ENCODE measurements at regions not wholly inside any gene's neighbourhood (a gene's known extent, or its start where the extent isn't known, plus 50 kb on each side); places are given as distances from the start of the nearest gene placed in this dataset.

DNA sequence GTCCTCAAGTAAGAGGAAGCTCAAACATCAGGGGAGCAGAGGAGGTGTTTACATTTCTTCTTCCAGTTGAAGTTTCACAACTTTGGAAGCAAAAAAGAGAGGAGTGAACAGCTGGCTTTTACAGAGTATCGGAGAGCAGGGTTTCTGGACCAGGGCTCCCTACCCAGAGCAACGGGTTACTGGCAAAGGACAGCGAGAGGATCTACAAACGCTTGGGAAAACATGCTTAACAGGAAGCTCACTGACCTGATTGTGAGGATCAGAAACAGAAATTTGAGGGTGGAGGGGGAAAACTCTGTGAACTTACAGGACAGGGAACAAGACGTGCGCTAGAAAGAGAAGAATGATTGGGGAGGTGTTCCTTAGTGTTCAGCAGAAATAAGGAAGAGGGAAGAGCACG is 85.7 kb upstream of the TAB2 start:
- no peaks in the 10 kb centered on the region for H3K79me2 ChIP-seq (ENCODE audit: insufficient read depth, low read depth)
- no peaks in the 10 kb centered on the region for H4K20me1 ChIP-seq (ENCODE audit: insufficient read depth)
- H3K4me2 ChIP-seq, result no peak overlapping the region
- TF ChIP-seq, protein P1, sequence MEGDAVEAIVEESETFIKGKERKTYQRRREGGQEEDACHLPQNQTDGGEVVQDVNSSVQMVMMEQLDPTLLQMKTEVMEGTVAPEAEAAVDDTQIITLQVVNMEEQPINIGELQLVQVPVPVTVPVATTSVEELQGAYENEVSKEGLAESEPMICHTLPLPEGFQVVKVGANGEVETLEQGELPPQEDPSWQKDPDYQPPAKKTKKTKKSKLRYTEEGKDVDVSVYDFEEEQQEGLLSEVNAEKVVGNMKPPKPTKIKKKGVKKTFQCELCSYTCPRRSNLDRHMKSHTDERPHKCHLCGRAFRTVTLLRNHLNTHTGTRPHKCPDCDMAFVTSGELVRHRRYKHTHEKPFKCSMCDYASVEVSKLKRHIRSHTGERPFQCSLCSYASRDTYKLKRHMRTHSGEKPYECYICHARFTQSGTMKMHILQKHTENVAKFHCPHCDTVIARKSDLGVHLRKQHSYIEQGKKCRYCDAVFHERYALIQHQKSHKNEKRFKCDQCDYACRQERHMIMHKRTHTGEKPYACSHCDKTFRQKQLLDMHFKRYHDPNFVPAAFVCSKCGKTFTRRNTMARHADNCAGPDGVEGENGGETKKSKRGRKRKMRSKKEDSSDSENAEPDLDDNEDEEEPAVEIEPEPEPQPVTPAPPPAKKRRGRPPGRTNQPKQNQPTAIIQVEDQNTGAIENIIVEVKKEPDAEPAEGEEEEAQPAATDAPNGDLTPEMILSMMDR (conservative IDR thresholded peaks at IDR 0.05; ENCODE audit: low read depth, low read length), result no peak
- no peak overlapping the region for H3K27ac ChIP-seq
- no peak overlapping the region for H3K9ac ChIP-seq
- H3K4me1 ChIP-seq (ENCODE audit: low read depth, poor library complexity, severe bottlenecking), result no peaks in the 10 kb centered on the region
- H3K36me3 ChIP-seq (ENCODE audit: insufficient read depth), result no peaks in the 10 kb centered on the region
- H3K4me3 ChIP-seq (IDR thresholded peaks at IDR 0.05; ENCODE audit: insufficient read depth, low read depth, low read length), result no peak overlapping the region
- H2AFZ ChIP-seq (ENCODE audit: low read depth), result no peak overlapping the region
- H3K27me3 ChIP-seq (ENCODE audit: insufficient read depth, low read depth), result no peaks in the 10 kb centered on the region

DNA sequence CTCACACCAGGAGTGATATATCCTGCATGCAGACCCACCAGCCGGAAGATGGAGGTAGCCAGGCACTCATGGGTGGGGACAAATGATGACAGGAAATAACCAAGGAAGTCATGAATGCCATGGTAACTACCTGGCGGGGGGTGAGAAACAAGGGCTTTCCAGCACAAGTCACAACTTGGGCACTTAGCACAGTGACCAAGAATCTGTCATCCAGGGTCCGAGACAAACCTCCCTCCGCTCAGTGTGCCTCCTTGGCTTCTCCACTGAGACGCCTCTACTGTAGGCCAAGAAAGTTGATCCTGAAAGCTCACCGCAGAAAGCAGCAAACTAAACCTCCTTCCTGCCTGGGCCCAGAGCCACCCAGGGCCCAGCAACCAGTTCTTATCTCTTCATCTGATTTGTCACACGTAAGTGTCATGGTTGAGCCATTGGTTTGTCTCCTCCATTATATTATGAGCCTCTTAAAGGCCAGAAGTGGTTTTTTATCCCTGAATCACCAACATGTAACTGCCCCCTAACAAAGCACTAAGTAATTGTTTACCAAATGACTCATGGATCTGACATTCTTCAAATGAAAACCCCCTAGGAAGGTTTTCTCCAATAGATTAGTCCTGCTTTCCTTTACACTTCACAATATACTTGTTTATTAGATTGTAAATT is 84.3 kb upstream of the TAB2 start:
- H4K20me1 ChIP-seq (ENCODE audit: insufficient read depth), result no peaks in the 10 kb centered on the region
- no peak overlapping the region for H3K4me2 ChIP-seq
- TF ChIP-seq, protein P1 (conservative IDR thresholded peaks at IDR 0.05; ENCODE audit: low read depth, low read length), result no peak
- no peaks in the 10 kb centered on the region for H3K4me1 ChIP-seq (ENCODE audit: low read depth, poor library complexity, severe bottlenecking)
- no peaks in the 10 kb centered on the region for H3K36me3 ChIP-seq (ENCODE audit: insufficient read depth)
- H3K27me3 ChIP-seq (ENCODE audit: insufficient read depth, low read depth), result no peaks in the 10 kb centered on the region
- H2AFZ ChIP-seq (ENCODE audit: low read depth), result no peak overlapping the region
- no peak overlapping the region for H3K4me3 ChIP-seq (IDR thresholded peaks at IDR 0.05; ENCODE audit: insufficient read depth, low read depth, low read length)
- no peak overlapping the region for H3K9ac ChIP-seq
- H3K79me2 ChIP-seq (ENCODE audit: insufficient read depth, low read depth), result no peaks in the 10 kb centered on the region
- H3K27ac ChIP-seq, result no peak overlapping the region

DNA sequence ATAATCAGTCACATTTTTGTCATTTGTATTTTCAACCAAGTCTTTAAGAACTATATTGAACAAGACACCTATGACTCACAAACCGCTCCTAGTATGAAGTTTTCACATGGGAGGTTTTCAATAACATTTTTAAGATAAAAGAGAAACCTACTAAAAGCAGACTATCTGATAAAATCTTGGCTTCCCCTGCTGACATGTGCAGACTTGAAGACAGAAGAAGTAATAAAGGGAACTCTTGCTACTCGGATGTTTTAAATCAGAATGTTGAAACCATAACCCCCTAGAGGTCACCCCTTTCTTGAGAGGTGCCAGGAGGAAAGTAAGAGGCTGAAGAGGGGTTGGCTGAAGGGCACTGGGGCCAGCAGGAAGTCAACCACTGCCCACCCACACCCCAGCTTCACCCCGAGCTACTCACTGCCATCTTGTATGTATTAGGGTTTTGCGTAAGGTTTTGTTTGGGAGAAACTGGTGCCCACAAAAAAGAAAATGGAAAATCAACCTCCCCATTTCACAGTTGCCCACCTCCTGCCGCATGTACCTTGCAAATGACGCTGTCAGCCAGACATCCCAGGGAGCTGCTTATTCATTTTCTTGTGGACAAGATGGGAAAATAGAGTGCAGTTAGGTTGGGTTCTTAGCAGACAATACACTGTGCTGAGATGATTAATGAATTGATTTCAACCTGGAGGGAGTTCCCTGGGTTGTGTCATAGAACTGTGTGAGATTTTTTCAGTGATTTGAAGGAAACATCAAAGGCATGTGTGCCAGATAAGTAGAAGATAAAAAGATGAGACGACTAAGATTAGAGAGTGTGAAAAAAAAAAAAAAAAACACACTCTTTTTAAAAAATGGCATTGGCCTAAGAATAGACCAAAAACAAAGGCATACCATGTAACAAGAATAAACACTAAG is 83.2 kb upstream of the TAB2 start:
- no peak overlapping the region for H2AFZ ChIP-seq (ENCODE audit: low read depth)
- no peak overlapping the region for H3K27ac ChIP-seq
- no peaks in the 10 kb centered on the region for H4K20me1 ChIP-seq (ENCODE audit: insufficient read depth)
- H3K27me3 ChIP-seq (ENCODE audit: insufficient read depth, low read depth), result no peaks in the 10 kb centered on the region
- H3K36me3 ChIP-seq (ENCODE audit: insufficient read depth), result no peaks in the 10 kb centered on the region
- TF ChIP-seq, protein P1 (conservative IDR thresholded peaks at IDR 0.05; ENCODE audit: low read depth, low read length), result no peak
- H3K4me1 ChIP-seq (ENCODE audit: low read depth, poor library complexity, severe bottlenecking), result no peaks in the 10 kb centered on the region
- H3K79me2 ChIP-seq (ENCODE audit: insufficient read depth, low read depth), result no peaks in the 10 kb centered on the region
- no peak overlapping the region for H3K4me3 ChIP-seq (IDR thresholded peaks at IDR 0.05; ENCODE audit: insufficient read depth, low read depth, low read length)
- no peak overlapping the region for H3K9ac ChIP-seq
- H3K4me2 ChIP-seq, result no peak overlapping the region

DNA sequence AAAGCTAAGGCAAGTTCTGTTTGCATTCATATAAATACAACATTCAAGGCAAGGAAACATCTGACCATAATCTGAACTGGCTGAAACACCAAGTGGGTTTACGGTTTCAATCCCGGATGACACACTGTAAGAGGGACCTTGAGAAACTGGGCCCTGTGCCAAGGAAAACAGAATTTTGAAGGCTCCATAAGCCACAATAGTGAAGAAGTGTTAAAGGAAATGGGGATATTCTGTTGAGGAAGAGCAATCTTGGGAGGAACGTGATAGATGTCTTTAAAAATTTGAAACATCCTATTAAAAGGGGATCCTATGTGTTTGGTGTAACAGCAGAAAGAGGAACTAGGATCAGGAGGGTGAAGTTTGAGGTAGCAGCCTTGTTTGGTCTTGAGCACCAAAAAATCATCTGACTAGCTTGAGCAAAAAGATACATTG is 82.4 kb upstream of the TAB2 start:
- Histone ChIP-seq H2AFZ (ENCODE audit: low read depth) (no peak overlapping the region), H3K4me1 (ENCODE audit: low read depth, poor library complexity, severe bottlenecking) (no peaks in the 10 kb centered on the region), H3K4me3 (IDR thresholded peaks at IDR 0.05; ENCODE audit: insufficient read depth, low read depth, low read length) (no peak overlapping the region), H3K9ac (no peak overlapping the region), H3K36me3 (ENCODE audit: insufficient read depth) (no peaks in the 10 kb centered on the region), H3K4me2 (no peak overlapping the region), H3K79me2 (ENCODE audit: insufficient read depth, low read depth) (no peaks in the 10 kb centered on the region), H4K20me1 (ENCODE audit: insufficient read depth) (no peaks in the 10 kb centered on the region), H3K27me3 (ENCODE audit: insufficient read depth, low read depth) (no peaks in the 10 kb centered on the region), H3K27ac (no peak overlapping the region)
- TF ChIP-seq, protein P1 (conservative IDR thresholded peaks at IDR 0.05; ENCODE audit: low read depth, low read length), result no peak
